Neuronal stem cell (in vitro differentiated cells): ENCODE measurements at regions not wholly inside any gene's neighbourhood (a gene's known extent, or its start where the extent isn't known, plus 50 kb on each side); places are given as distances from the start of the nearest gene placed in this dataset.

Source experiments
- DNase-seq: peaks from one replicate; pipeline ENCODE4 v3.0.0-alpha.2; 2013; ENCODE audit warnings: low spot score
- H2AFZ ChIP-seq: one replicate; pipeline ENCODE4 v1.6.1; 2013; ENCODE audit warnings: mild to moderate bottlenecking, low read length, inconsistent platforms
- H2AK5ac ChIP-seq: 2 replicates; pipeline ENCODE4 v1.6.1; 2013; ENCODE audit warnings: low read depth, mild to moderate bottlenecking, inconsistent platforms, low read length, moderate library complexity, mixed read lengths
- H2BK120ac ChIP-seq: 2 replicates; pipeline ENCODE4 v1.6.1; 2013; ENCODE audit warnings: low read depth, mild to moderate bottlenecking, inconsistent platforms, low read length, moderate library complexity, mixed read lengths
- H2BK12ac ChIP-seq: one replicate; pipeline ENCODE4 v1.6.1; 2013; ENCODE audit warnings: low read length, inconsistent platforms
- H2BK15ac ChIP-seq: 2 replicates; pipeline ENCODE4 v1.6.1; 2013; ENCODE audit warnings: mild to moderate bottlenecking, low read length, inconsistent platforms, mixed read lengths
- H2BK5ac ChIP-seq: one replicate; pipeline ENCODE4 v1.6.1; 2013; ENCODE audit warnings: inconsistent platforms, mild to moderate bottlenecking, low read length, moderate library complexity
- H3K14ac ChIP-seq: one replicate; pipeline ENCODE4 v1.6.1; 2013; ENCODE audit warnings: low read length, inconsistent platforms
- H3K18ac ChIP-seq: 2 replicates; pipeline ENCODE4 v1.6.1; 2013; ENCODE audit warnings: low read length, inconsistent platforms
- H3K23ac ChIP-seq: 2 replicates; pipeline ENCODE4 v1.6.1; 2013; ENCODE audit warnings: low read depth, mild to moderate bottlenecking, mixed read lengths, low read length, inconsistent platforms; ENCODE audit not compliant: poor library complexity
- H3K27ac ChIP-seq: replicated peaks from 3 replicates; pipeline ENCODE4 v1.5.1; 2013; ENCODE audit warnings: low read length, inconsistent platforms
- H3K27me3 ChIP-seq, 3 experiments: 2 replicates each; pipeline ENCODE4 v1.6.1; 2013; ENCODE audit warnings: low read length in 3 of 3, mild to moderate bottlenecking in 2 of 3, inconsistent platforms in 1 of 3, low read depth in 1 of 3, mixed read lengths in 1 of 3, moderate library complexity in 1 of 3; ENCODE audit not compliant: control insufficient read depth in 3 of 3, insufficient read depth in 3 of 3
- H3K36me3 ChIP-seq, 2 donors: replicated peaks in 1 of 2; 2 replicates each; pipeline ENCODE4 v1.6.1; 2013; ENCODE audit warnings: low read length in 2 of 2; ENCODE audit not compliant: control insufficient read depth in 2 of 2, insufficient read depth in 2 of 2
- H3K4ac ChIP-seq: 2 replicates; pipeline ENCODE4 v1.6.1; 2013; ENCODE audit warnings: inconsistent platforms, mild to moderate bottlenecking, low read length, moderate library complexity
- H3K4me1 ChIP-seq, 2 donors: 1 replicate in 1 of 2; 2 replicates in 1 of 2; pipeline ENCODE4 v1.6.1; 2013; ENCODE audit warnings: low read length in 2 of 2, low read depth in 1 of 2; ENCODE audit not compliant: control insufficient read depth in 2 of 2, insufficient read depth in 1 of 2
- H3K4me2 ChIP-seq: one replicate; pipeline ENCODE4 v1.6.1; 2013; ENCODE audit warnings: mild to moderate bottlenecking, low read length, inconsistent platforms; ENCODE audit not compliant: insufficient read depth, poor library complexity, severe bottlenecking
- H3K4me3 ChIP-seq, 2 donors: 2 replicates each; pipeline ENCODE4 v1.5.1; 2013; ENCODE audit warnings: low read length in 2 of 2, mild to moderate bottlenecking in 2 of 2, inconsistent platforms in 1 of 2, moderate library complexity in 1 of 2
- H3K79me1 ChIP-seq: one replicate; pipeline ENCODE4 v1.6.1; 2013; ENCODE audit warnings: low read depth, mild to moderate bottlenecking, inconsistent platforms, low read length, moderate library complexity
- H3K9ac ChIP-seq: one replicate; pipeline ENCODE4 v1.6.1; 2013; ENCODE audit warnings: mild to moderate bottlenecking, low read depth, low read length, inconsistent platforms; ENCODE audit not compliant: poor library complexity
- H3K9me3 ChIP-seq, 2 donors: replicated peaks in 1 of 2; 2 replicates each; pipeline versions ENCODE3 to v1.6.1; 2013; ENCODE audit warnings: low read length in 2 of 2, mild to moderate bottlenecking in 2 of 2, inconsistent platforms in 1 of 2, low read depth in 1 of 2, mixed read lengths in 1 of 2, moderate library complexity in 1 of 2; ENCODE audit not compliant: control insufficient read depth in 2 of 2, insufficient read depth in 1 of 2
- H4K8ac ChIP-seq: one replicate; pipeline ENCODE4 v1.6.1; 2013; ENCODE audit warnings: low read depth, mild to moderate bottlenecking, inconsistent platforms, low read length, moderate library complexity
- H4K91ac ChIP-seq: one replicate; pipeline ENCODE4 v1.6.1; 2013; ENCODE audit warnings: low read length, low read depth, mild to moderate bottlenecking, inconsistent platforms; ENCODE audit not compliant: poor library complexity
- WGBS, 2 donors: extraction: QIAGEN DNeasy Blood & Tissue Kit; methylation state at CpG; one replicate each; pipeline ENCODE4 v1.1.7; 2013; ENCODE audit warnings: missing lambda C conversion rate in 2 of 2, mixed read lengths in 1 of 2; ENCODE audit not compliant: insufficient read length in 2 of 2, insufficient replicate concordance in 1 of 2; ENCODE audit errors: extremely low coverage in 2 of 2; 5-methylcytosine and 5-hydroxymethylcytosine counted together

DNA sequence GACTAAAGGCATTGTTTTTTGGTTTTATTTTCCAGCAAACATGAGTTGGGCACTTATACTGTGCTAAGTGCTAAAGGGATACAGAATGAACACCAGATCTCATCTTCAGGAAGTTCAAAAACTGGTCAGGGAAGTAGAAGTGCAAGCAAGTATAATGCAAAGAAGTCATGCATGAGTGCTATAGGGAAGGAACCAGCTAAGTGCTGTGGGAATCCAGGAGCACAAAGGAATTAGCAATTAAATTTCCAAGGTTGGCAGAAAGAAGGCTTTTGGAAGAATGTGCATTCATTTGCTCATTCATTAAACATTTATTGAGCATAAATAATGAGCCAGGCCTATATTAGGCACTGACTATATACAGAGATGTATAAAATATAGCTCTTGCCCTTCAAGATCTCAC is 143.7 kb upstream of the ARHGAP42 start:
- Histone ChIP-seq H3K4me1 (no peaks in the 10 kb centered on the region), H3K4ac (no peak overlapping the region), H3K79me1 (no peaks in the 10 kb centered on the region), H3K23ac (no peak overlapping the region), H3K27me3 (no peaks in the 10 kb centered on the region), H2BK120ac (no peak overlapping the region), H3K27ac (no peak overlapping the region), H2AK5ac (no peak overlapping the region), H3K9me3 (no peaks in the 10 kb centered on the region), H2AFZ (no peak overlapping the region), H3K36me3 (no peaks in the 10 kb centered on the region), H2BK15ac (no peak overlapping the region), H3K18ac (no peak overlapping the region), H4K91ac (no peak overlapping the region), H4K8ac (no peak overlapping the region), H2BK5ac (no peak overlapping the region), H3K4me3 (no peak overlapping the region), H3K14ac (no peak overlapping the region), H2BK12ac (no peak overlapping the region), H3K4me2 (no peak overlapping the region), H3K9ac (no peak overlapping the region)
- no peak for DNase-seq

DNA sequence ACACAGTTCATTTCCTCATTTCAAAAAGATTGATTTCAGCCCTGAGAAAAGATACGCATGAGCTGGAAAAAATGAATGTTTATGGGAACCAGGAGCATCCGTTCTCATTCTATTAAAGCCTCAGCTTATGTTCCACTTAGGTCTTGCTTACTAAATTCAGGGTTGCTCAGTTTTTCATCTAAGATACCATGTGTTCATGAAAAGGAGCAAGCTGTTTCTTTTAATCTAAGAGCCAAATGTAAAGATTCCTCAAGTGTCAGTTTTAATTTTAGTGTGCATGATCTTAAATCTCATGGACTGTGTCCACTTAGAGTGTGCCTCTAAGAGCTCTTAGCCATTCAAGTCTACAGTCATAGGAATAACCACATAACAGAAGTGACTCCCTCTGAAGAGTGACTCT is 141.5 kb upstream of the ARHGAP42 start:
- Histone ChIP-seq H4K8ac (no peak overlapping the region), H3K4me1 (no peaks in the 10 kb centered on the region), H2AK5ac (no peak overlapping the region), H2BK5ac (no peak overlapping the region), H3K18ac (no peak overlapping the region), H3K9me3 (no peaks in the 10 kb centered on the region), H3K79me1 (no peaks in the 10 kb centered on the region), H2BK12ac (no peak overlapping the region), H3K27ac (no peak overlapping the region), H3K9ac (no peak overlapping the region), H3K14ac (no peak overlapping the region), H2BK15ac (no peak overlapping the region), H3K4me2 (no peak overlapping the region), H3K4ac (no peak overlapping the region), H3K4me3 (no peak overlapping the region), H2BK120ac (no peak overlapping the region), H3K27me3 (no peaks in the 10 kb centered on the region), H2AFZ (no peak overlapping the region), H3K36me3 (no peaks in the 10 kb centered on the region), H4K91ac (no peak overlapping the region), H3K23ac (no peak overlapping the region)
- no CpG with 5 or more reads among the region's 2 CpGs for WGBS, 2 donors
- no peak for DNase-seq

DNA sequence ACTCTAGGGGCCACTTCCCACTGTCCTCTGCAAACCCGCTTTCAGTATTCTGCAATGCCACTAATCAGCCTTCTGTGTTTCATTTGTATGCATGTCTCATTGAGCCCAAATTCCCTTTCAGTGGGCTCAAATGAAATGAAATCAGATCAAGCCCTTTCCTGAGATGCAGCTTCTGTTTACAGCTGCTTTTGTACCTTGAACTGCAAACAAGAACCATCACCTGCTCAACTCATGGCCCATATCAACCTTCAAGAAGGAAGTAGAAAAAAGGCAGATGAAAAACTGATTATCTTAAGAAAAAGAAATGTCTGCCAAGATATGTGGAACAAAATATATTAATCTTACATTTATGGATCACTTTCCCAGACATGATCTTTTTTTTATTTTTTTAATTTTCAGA is 141.1 kb upstream of the ARHGAP42 start:
- Histone ChIP-seq H3K4me3 (no peak overlapping the region), H2AK5ac (no peak overlapping the region), H2BK15ac (no peak overlapping the region), H3K23ac (no peak overlapping the region), H3K14ac (no peak overlapping the region), H4K8ac (no peak overlapping the region), H3K4me2 (no peak overlapping the region), H3K27me3 (no peaks in the 10 kb centered on the region), H3K4ac (no peak overlapping the region), H3K18ac (no peak overlapping the region), H4K91ac (no peak overlapping the region), H2BK120ac (no peak overlapping the region), H3K36me3 (no peaks in the 10 kb centered on the region), H3K9ac (no peak overlapping the region), H3K79me1 (no peaks in the 10 kb centered on the region), H2BK12ac (no peak overlapping the region), H3K9me3 (no peaks in the 10 kb centered on the region), H3K27ac (no peak overlapping the region), H2BK5ac (no peak overlapping the region), H3K4me1 (no peaks in the 10 kb centered on the region), H2AFZ (no peak overlapping the region)
- WGBS, 2 donors: no CpG with 5 or more reads among the region's 1 CpG
- DNase-seq: no peak

DNA sequence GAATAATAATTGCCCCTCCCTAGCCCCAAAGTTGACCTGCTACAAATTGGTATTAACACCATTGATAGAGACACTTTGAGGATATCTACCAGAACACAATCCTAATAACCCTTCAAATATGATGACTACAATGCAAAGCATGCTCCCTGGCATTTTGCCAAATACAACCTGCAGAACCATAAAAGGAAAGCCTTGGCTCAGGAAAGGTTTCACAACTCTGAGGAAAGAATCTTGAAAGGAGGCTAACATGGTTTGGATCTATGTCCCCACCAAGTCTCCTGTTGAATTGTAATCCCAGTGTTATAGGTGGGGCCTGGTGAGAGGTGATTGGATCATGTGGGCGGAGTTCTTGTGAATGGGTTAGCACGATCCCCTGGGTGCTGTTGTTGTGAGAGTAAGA is 140.4 kb upstream of the ARHGAP42 start:
- H3K4ac ChIP-seq: no peak overlapping the region
- H2BK15ac ChIP-seq: no peak overlapping the region
- no peak overlapping the region for H2BK5ac ChIP-seq
- no peak overlapping the region for H4K8ac ChIP-seq
- H3K4me3 ChIP-seq: no peak overlapping the region
- no peak overlapping the region for H3K9ac ChIP-seq
- DNase-seq: no peak
- H3K4me2 ChIP-seq: no peak overlapping the region
- no peak overlapping the region for H2AFZ ChIP-seq
- H2BK12ac ChIP-seq: no peak overlapping the region
- H3K4me1 ChIP-seq: no peaks in the 10 kb centered on the region
- no peak overlapping the region for H3K27ac ChIP-seq
- H2BK120ac ChIP-seq: no peak overlapping the region
- H4K91ac ChIP-seq: no peak overlapping the region
- no peak overlapping the region for H3K23ac ChIP-seq
- H2AK5ac ChIP-seq: no peak overlapping the region
- no peak overlapping the region for H3K14ac ChIP-seq
- H3K27me3 ChIP-seq: no peaks in the 10 kb centered on the region
- no peaks in the 10 kb centered on the region for H3K36me3 ChIP-seq
- H3K9me3 ChIP-seq: no peaks in the 10 kb centered on the region
- H3K79me1 ChIP-seq: no peaks in the 10 kb centered on the region
- no peak overlapping the region for H3K18ac ChIP-seq
- WGBS, 2 donors: no CpG with 5 or more reads among the region's 2 CpGs
